Hepatocyte (in vitro differentiated cells): ENCODE measurements at regions not wholly inside any gene's neighbourhood (a gene's known extent, or its start where the extent isn't known, plus 50 kb on each side); places are given as distances from the start of the nearest gene placed in this dataset.

Experiments
- DNase-seq: peaks from one replicate; pipeline ENCODE4 v3.0.0-alpha.2; 2016; ENCODE audit warnings: low spot score
- H2AFZ ChIP-seq: fragments of 200-600 bp; sonication (generic); 2 replicates; pipeline ENCODE4 v1.6.0; 2016; ENCODE audit warnings: antibody characterized with exemption, mild to moderate bottlenecking
- H3K27ac ChIP-seq: fragments of 200-600 bp; sonication (generic); 2 replicates; pipeline ENCODE4 v1.5.1; 2016; ENCODE audit warnings: mild to moderate bottlenecking
- H3K27me3 ChIP-seq: fragments of 200-600 bp; sonication (generic); 2 replicates; pipeline ENCODE4 v1.6.1; 2016
- H3K36me3 ChIP-seq: fragments of 200-600 bp; sonication (generic); replicated peaks from 2 replicates; pipeline ENCODE4 v1.5.1; 2016; ENCODE audit warnings: low read depth; ENCODE audit not compliant: insufficient read depth
- H3K4me1 ChIP-seq: fragments of 200-600 bp; sonication (generic); 2 replicates; pipeline ENCODE4 v1.5.1; 2016; ENCODE audit warnings: mild to moderate bottlenecking, moderate library complexity; ENCODE audit not compliant: insufficient read depth
- H3K4me2 ChIP-seq: fragments of 200-600 bp; sonication (generic); 2 replicates; pipeline ENCODE4 v1.6.0; 2016
- H3K4me3 ChIP-seq: fragments of 200-600 bp; sonication (generic); 2 replicates; pipeline ENCODE4 v1.5.1; 2016; ENCODE audit warnings: mild to moderate bottlenecking
- H3K79me2 ChIP-seq: fragments of 200-600 bp; sonication (generic); 2 replicates; pipeline ENCODE4 v1.6.0; 2017; ENCODE audit warnings: mild to moderate bottlenecking
- H3K9me2 ChIP-seq: fragments of 200-600 bp; sonication (generic); replicated peaks from 2 replicates; pipeline ENCODE4 v1.6.0; 2017; ENCODE audit warnings: mild to moderate bottlenecking; ENCODE audit not compliant: insufficient read depth
- H3K9me3 ChIP-seq: fragments of 200-600 bp; sonication (generic); 2 replicates; pipeline ENCODE4 v1.5.1; 2016; ENCODE audit warnings: low read depth, mild to moderate bottlenecking
- H4K20me1 ChIP-seq: fragments of 200-600 bp; sonication (generic); 2 replicates; pipeline ENCODE4 v1.6.0; 2016; ENCODE audit warnings: mild to moderate bottlenecking; ENCODE audit not compliant: insufficient read depth, poor library complexity, severe bottlenecking
- CTCF ChIP-seq: fragments of 200-600 bp; sonication (generic); IDR thresholded peaks from 2 replicates; pipeline ENCODE4 v1.5.1; 2016; ENCODE audit warnings: antibody characterized with exemption, mild to moderate bottlenecking; ENCODE audit not compliant: poor library complexity
- EZH2 ChIP-seq: fragments of 200-600 bp; sonication (generic); IDR thresholded peaks from 2 replicates; pipeline ENCODE4 v1.6.1; 2016; ENCODE audit warnings: antibody characterized with exemption, mild to moderate bottlenecking, borderline replicate concordance
- EZH2phosphoT487 ChIP-seq: fragments of 200-600 bp; sonication (generic); IDR thresholded peaks from one replicate; pipeline ENCODE4 v1.6.1; 2018; ENCODE audit warnings: antibody characterized with exemption, mild to moderate bottlenecking, low read depth, moderate library complexity; ENCODE audit not compliant: unreplicated experiment, severe bottlenecking
- WGBS: methylation state at CpG from one replicate; pipeline ENCODE4 v1.1.6; 2016; ENCODE audit warnings: low lambda C conversion rate; ENCODE audit errors: missing lambda C conversion rate; 5-methylcytosine and 5-hydroxymethylcytosine counted together

GRCh38 chr14:46322076-46322475, 329.5 kb downstream of the RPL10L start:
- Histone ChIP-seq H3K9me2 (no peaks in the 10 kb centered on the region), H3K4me2 (no peak overlapping the region), H3K4me1 (peaks cover 6% of the 10 kb centered on the region), H3K79me2 (no peaks in the 10 kb centered on the region), H3K27me3 (no peaks in the 10 kb centered on the region), H3K9me3 (no peaks in the 10 kb centered on the region), H4K20me1 (no peaks in the 10 kb centered on the region), H3K4me3 (no peak overlapping the region), H3K36me3 (no peaks in the 10 kb centered on the region), H2AFZ (no peak overlapping the region), H3K27ac (no peak overlapping the region)
- WGBS, result 11% methylated on average over 1 of the region's 1 CpG
- TF ChIP-seq CTCF (no peak), EZH2 (no peak), EZH2phosphoT487 (no peak)
- peak; percentile 14 for DNase-seq

GRCh38 chr14:46306267-46306666, 345.3 kb downstream of the RPL10L start:
- Histone ChIP-seq H3K9me2 (no peaks in the 10 kb centered on the region), H3K9me3 (no peaks in the 10 kb centered on the region), H3K4me1 (no peaks in the 10 kb centered on the region), H3K36me3 (no peaks in the 10 kb centered on the region), H3K4me3 (no peak overlapping the region), H3K79me2 (no peaks in the 10 kb centered on the region), H3K27me3 (no peaks in the 10 kb centered on the region), H3K27ac (no peak overlapping the region), H4K20me1 (no peaks in the 10 kb centered on the region), H2AFZ (no peak overlapping the region), H3K4me2 (no peak overlapping the region)
- no peak for TF ChIP-seq CTCF
- no peak for TF ChIP-seq EZH2phosphoT487
- no peak for TF ChIP-seq EZH2
- no peak for DNase-seq
- WGBS, result 53% methylated on average over 2 of the region's 2 CpGs

DNA sequence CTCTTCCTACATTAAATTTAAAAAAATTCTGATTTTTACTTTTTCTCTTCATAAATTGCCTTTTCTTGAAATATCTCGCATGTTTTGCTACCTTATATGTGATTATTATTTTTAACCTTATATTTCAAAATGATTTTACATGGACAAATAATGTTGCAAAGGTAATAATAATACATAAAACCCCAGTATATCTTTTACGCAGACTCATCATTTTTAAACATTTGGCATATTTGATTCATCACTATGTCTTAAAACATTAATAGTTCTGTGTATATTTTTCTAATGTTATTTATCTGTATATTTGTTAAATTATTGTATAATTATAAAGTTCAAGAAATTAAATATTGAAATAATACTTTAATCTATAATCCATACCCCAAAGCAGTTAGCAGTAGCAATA, 350.8 kb downstream of the RPL10L start:
- no peaks in the 10 kb centered on the region for H4K20me1 ChIP-seq
- no peaks in the 10 kb centered on the region for H3K79me2 ChIP-seq
- no peak overlapping the region for H2AFZ ChIP-seq
- H3K4me3 ChIP-seq, result no peak overlapping the region
- no peaks in the 10 kb centered on the region for H3K9me3 ChIP-seq
- no peak for TF ChIP-seq EZH2phosphoT487
- TF ChIP-seq EZH2, result no peak
- no peak for TF ChIP-seq CTCF
- no peaks in the 10 kb centered on the region for H3K36me3 ChIP-seq
- no peaks in the 10 kb centered on the region for H3K4me1 ChIP-seq
- H3K4me2 ChIP-seq, result no peak overlapping the region
- H3K27ac ChIP-seq, result no peak overlapping the region
- DNase-seq, result no peak
- no peaks in the 10 kb centered on the region for H3K9me2 ChIP-seq
- H3K27me3 ChIP-seq, result no peaks in the 10 kb centered on the region
- WGBS, result 92% methylated on average over 2 of the region's 2 CpGs

DNA sequence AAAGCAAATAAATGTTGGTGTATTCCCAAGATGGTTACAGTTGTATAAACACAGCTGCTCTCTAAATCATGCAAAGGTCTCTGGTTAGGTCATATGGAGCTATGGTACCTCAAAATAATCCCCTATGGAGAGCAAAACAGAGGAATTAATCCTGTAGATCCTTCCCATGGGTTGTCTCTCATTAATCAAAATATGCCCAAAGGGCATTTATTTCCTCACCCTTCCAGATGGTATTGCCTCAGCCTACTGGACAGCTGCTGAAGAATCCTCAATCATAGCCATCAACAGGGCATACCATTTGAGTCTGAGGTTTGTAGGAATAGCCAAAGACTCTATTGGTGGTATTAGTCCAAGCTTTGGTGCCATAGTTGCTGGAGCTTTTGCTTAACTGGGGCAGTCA, 360.9 kb downstream of the RPL10L start:
- Histone ChIP-seq H3K4me1 (no peaks in the 10 kb centered on the region), H3K27me3 (no peaks in the 10 kb centered on the region), H3K36me3 (no peaks in the 10 kb centered on the region), H3K4me2 (no peak overlapping the region), H2AFZ (no peak overlapping the region), H3K9me2 (no peaks in the 10 kb centered on the region), H3K4me3 (no peak overlapping the region), H3K27ac (no peak overlapping the region), H4K20me1 (no peaks in the 10 kb centered on the region), H3K9me3 (no peaks in the 10 kb centered on the region), H3K79me2 (no peaks in the 10 kb centered on the region)
- DNase-seq, result no peak
- TF ChIP-seq CTCF, result no peak
